ENCODE measurements at regions not wholly inside any gene's neighbourhood (a gene's known extent, or its start where the extent isn't known, plus 50 kb on each side); places are given as distances from the start of the nearest gene placed in this dataset.

GRCh38 chr2:64330281-64331113 is 123.5 kb upstream of the LGALSL start:
- TF ChIP-seq CTCF (IDR thresholded peaks at IDR 0.05) (peak; percentile 94), EZH2 (IDR thresholded peaks at IDR 0.05; ENCODE audit: borderline replicate concordance, insufficient read depth, low read depth, low read length, poor library complexity, severe bottlenecking) (no peak)

Measured in B cell (primary cell).